HEK293T (cell line): ENCODE measurements at regions not wholly inside any gene's neighbourhood (a gene's known extent, or its start where the extent isn't known, plus 50 kb on each side); places are given as distances from the start of the nearest gene placed in this dataset.

Experiments used
- CTCF ChIA-PET: fragments of 350-600 bp; formaldehyde crosslinking; extraction: SDS; loops from one replicate; lab custom pipeline; 2021; ENCODE audit warnings: antibody characterized with exemption, inconsistent platforms; lab: Yijun Ruan, JAX
- POLR2A ChIA-PET: fragments of 350-600 bp; formaldehyde crosslinking; extraction: SDS; loops from one replicate; lab custom pipeline; 2020; ENCODE audit warnings: antibody characterized with exemption, inconsistent platforms; lab: Yijun Ruan, JAX
- DNase-seq: peaks from one replicate; pipeline ENCODE4 v3.0.0; 2012; ENCODE audit warnings: mixed read lengths; ENCODE audit errors: extremely low spot score
- ARNT ChIP-seq: fragments of 450-650 bp; IDR thresholded peaks from 2 replicates; pipeline ENCODE4 v1.6.1; 2017; ENCODE audit warnings: mild to moderate bottlenecking
- BHLHE40 ChIP-seq: fragments of 450-650 bp; IDR thresholded peaks from 2 replicates; pipeline ENCODE4 v1.6.1; 2016; ENCODE audit warnings: mild to moderate bottlenecking, moderate library complexity, borderline replicate concordance
- CTBP1 ChIP-seq: fragments of 450-650 bp; IDR thresholded peaks from 2 replicates; pipeline ENCODE4 v1.6.1; 2016; ENCODE audit warnings: borderline replicate concordance
- ELF4 ChIP-seq: fragments of 450-650 bp; IDR thresholded peaks from 2 replicates; pipeline ENCODE4 v1.6.1; 2017; ENCODE audit warnings: antibody characterized with exemption
- FOXA1 ChIP-seq: fragments of 450-650 bp; IDR thresholded peaks from 2 replicates; pipeline ENCODE4 v1.6.1; 2016; ENCODE audit warnings: mild to moderate bottlenecking
- FOXK2 ChIP-seq: fragments of 450-650 bp; IDR thresholded peaks from 2 replicates; pipeline ENCODE4 v1.6.1; 2016; ENCODE audit warnings: mild to moderate bottlenecking
- FOXM1 ChIP-seq: fragments of 450-650 bp; IDR thresholded peaks from 2 replicates; pipeline ENCODE4 v1.6.1; 2017; ENCODE audit warnings: mild to moderate bottlenecking, borderline replicate concordance
- HDGF ChIP-seq: fragments of 450-650 bp; IDR thresholded peaks from 2 replicates; pipeline ENCODE4 v1.6.1; 2017; ENCODE audit warnings: antibody characterized with exemption, borderline replicate concordance
- L3MBTL2 ChIP-seq: fragments of 450-650 bp; conservative IDR thresholded peaks from 2 replicates; pipeline ENCODE4 v1.6.1; 2016; ENCODE audit warnings: mild to moderate bottlenecking
- LEF1 ChIP-seq: fragments of 450-650 bp; IDR thresholded peaks from 2 replicates; pipeline ENCODE4 v1.6.1; 2017; ENCODE audit warnings: mild to moderate bottlenecking, borderline replicate concordance
- NFRKB ChIP-seq: fragments of 450-650 bp; IDR thresholded peaks from 2 replicates; pipeline ENCODE4 v1.6.1; 2016; ENCODE audit warnings: mild to moderate bottlenecking, moderate library complexity
- PKNOX1 ChIP-seq: fragments of 450-650 bp; IDR thresholded peaks from 2 replicates; pipeline ENCODE4 v1.6.1; 2016
- SP1 ChIP-seq: fragments of 450-650 bp; IDR thresholded peaks from 2 replicates; pipeline ENCODE4 v1.6.1; 2017
- SUZ12 ChIP-seq: fragments of 450-650 bp; IDR thresholded peaks from 2 replicates; pipeline ENCODE4 v1.6.1; 2016; ENCODE audit warnings: mild to moderate bottlenecking
- TARDBP ChIP-seq: fragments of 450-650 bp; IDR thresholded peaks from 2 replicates; pipeline ENCODE4 v1.6.1; 2016
- ZNF384 ChIP-seq: fragments of 450-650 bp; IDR thresholded peaks from 2 replicates; pipeline ENCODE4 v1.6.1; 2016

- no peak for TF ChIP-seq HDGF
- DNase-seq = no peak
- ChIA-PET POLR2A (no interaction called here), CTCF (no interaction called here)
Observed at GRCh38 chr2:44836174-44836573, 105.3 kb upstream of the SIX3 start.

GRCh38 chr2:44836916-44837315 lies 104.6 kb upstream of the SIX3 start:
- CTCF ChIA-PET = no interaction called here

GRCh38 chr2:44838116-44838790 lies 103.2 kb upstream of the SIX3 start:
- ChIA-PET CTCF (interaction anchor here (0.6 kb wide), 1 partner anchor 113 kb away, joined by 3 read pairs; no protein-coding TSS in a partner anchor), POLR2A (no interaction called here)
- no peak for TF ChIP-seq FOXA1
- no peak for TF ChIP-seq ZNF384
- TF ChIP-seq HDGF = no peak
- TF ChIP-seq SUZ12 = no peak
- TF ChIP-seq NFRKB = no peak
- TF ChIP-seq PKNOX1 = no peak
- no peak for TF ChIP-seq FOXK2
- no peak for TF ChIP-seq SP1
- no peak for DNase-seq

More at GRCh38 chr2:44836916-44837315, 104.6 kb upstream of the SIX3 start:
- no peak for TF ChIP-seq ARNT
- TF ChIP-seq SUZ12 = no peak
- TF ChIP-seq LEF1 = no peak
- no peak for TF ChIP-seq CTBP1
- TF ChIP-seq BHLHE40 = no peak
- no peak for TF ChIP-seq TARDBP
- no peak for TF ChIP-seq SP1
- no peak for TF ChIP-seq HDGF
- TF ChIP-seq PKNOX1 = no peak
- TF ChIP-seq FOXM1 = no peak
- TF ChIP-seq ZNF384 = no peak
- TF ChIP-seq NFRKB = no peak
- TF ChIP-seq FOXK2 = no peak
- no peak for TF ChIP-seq L3MBTL2
- no peak for TF ChIP-seq ELF4
- TF ChIP-seq FOXA1 = no peak
- POLR2A ChIA-PET = no interaction called here
- DNase-seq = no peak

GRCh38 chr2:44839370-44839769 lies 102.1 kb upstream of the SIX3 start:
- CTCF ChIA-PET = no interaction called here
- TF ChIP-seq TARDBP = no peak
- TF ChIP-seq LEF1 = no peak
- no peak for TF ChIP-seq SUZ12
- no peak for TF ChIP-seq ELF4
- no peak for TF ChIP-seq BHLHE40
- no peak for TF ChIP-seq FOXM1
- no peak for TF ChIP-seq CTBP1
- no peak for TF ChIP-seq ZNF384
- TF ChIP-seq PKNOX1 = no peak
- no peak for TF ChIP-seq FOXK2
- no peak for TF ChIP-seq SP1
- TF ChIP-seq L3MBTL2 = no peak
- no peak for TF ChIP-seq FOXA1
- TF ChIP-seq ARNT = no peak
- no peak for TF ChIP-seq NFRKB
- no peak for TF ChIP-seq HDGF
- POLR2A ChIA-PET = no interaction called here
- no peak for DNase-seq

GRCh38 chr2:44839771-44840502 lies 101.6 kb upstream of the SIX3 start:
- ChIA-PET POLR2A (no interaction called here), CTCF (no interaction called here)
- DNase-seq = no peak
- no peak for TF ChIP-seq NFRKB
- no peak for TF ChIP-seq FOXA1
- no peak for TF ChIP-seq PKNOX1
- no peak for TF ChIP-seq ELF4
- TF ChIP-seq FOXM1 = no peak
- TF ChIP-seq SUZ12 = no peak
- TF ChIP-seq LEF1 = no peak
- no peak for TF ChIP-seq ARNT
- TF ChIP-seq FOXK2 = no peak
- TF ChIP-seq CTBP1 = no peak
- no peak for TF ChIP-seq SP1
- no peak for TF ChIP-seq ZNF384
- TF ChIP-seq BHLHE40 = no peak
- no peak for TF ChIP-seq HDGF
- TF ChIP-seq L3MBTL2 = no peak
- no peak for TF ChIP-seq TARDBP
